ENCODE measurements at regions not wholly inside any gene's neighbourhood (a gene's known extent, or its start where the extent isn't known, plus 50 kb on each side); places are given as distances from the start of the nearest gene placed in this dataset.

- Histone ChIP-seq H3K9me3 (ENCODE audit: control insufficient read depth, insufficient read depth, low read length) (no peaks in the 10 kb centered on the region), H3K27ac (ENCODE audit: low read depth, low read length) (no peak overlapping the region), H3K9ac (ENCODE audit: low read depth, low read length) (no peak overlapping the region), H3K36me3 (ENCODE audit: control insufficient read depth, insufficient read depth, low read length) (no peaks in the 10 kb centered on the region), H3K27me3 (ENCODE audit: control insufficient read depth, insufficient read depth, low read length) (no peaks in the 10 kb centered on the region), H3K4me3 (ENCODE audit: low read depth, low read length) (no peak overlapping the region), H3K4me1 (ENCODE audit: control insufficient read depth, insufficient read depth, low read length) (no peaks in the 10 kb centered on the region)
These were observed 134.5 kb downstream of the PRDM13 start for GRCh38 chr6:99741092-99741491.

DNA sequence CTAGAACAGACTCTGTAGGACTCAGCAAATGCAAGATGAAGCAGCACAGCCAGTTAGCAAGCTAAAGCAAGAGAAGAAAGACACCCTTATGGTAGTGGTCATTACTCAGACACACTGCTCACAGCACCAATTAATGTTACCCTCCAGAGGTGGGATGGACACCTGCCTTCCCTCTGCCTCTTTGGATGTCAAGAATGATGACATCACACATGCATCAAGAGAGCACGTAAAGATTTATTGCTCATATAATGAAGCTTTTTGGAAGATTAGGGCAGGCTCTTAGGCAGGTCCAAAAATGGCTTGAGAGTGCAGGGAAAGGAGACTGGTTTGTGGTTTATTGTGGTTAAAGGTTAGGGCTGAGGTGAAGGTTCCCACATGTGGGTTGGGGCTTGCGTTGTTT lies 137.0 kb downstream of the PRDM13 start:
- Histone ChIP-seq H3K27ac (ENCODE audit: low read depth, low read length) (no peak overlapping the region), H3K4me1 (ENCODE audit: control insufficient read depth, insufficient read depth, low read length) (no peaks in the 10 kb centered on the region), H3K27me3 (ENCODE audit: control insufficient read depth, insufficient read depth, low read length) (no peaks in the 10 kb centered on the region), H3K4me3 (ENCODE audit: low read depth, low read length) (no peak overlapping the region), H3K9me3 (ENCODE audit: control insufficient read depth, insufficient read depth, low read length) (no peaks in the 10 kb centered on the region), H3K9ac (ENCODE audit: low read depth, low read length) (no peak overlapping the region), H3K36me3 (ENCODE audit: control insufficient read depth, insufficient read depth, low read length) (no peaks in the 10 kb centered on the region)

GRCh38 chr6:99745651-99746050 lies 139.0 kb downstream of the PRDM13 start:
- Histone ChIP-seq H3K9me3 (ENCODE audit: control insufficient read depth, insufficient read depth, low read length) (no peaks in the 10 kb centered on the region), H3K27me3 (ENCODE audit: control insufficient read depth, insufficient read depth, low read length) (no peaks in the 10 kb centered on the region), H3K36me3 (ENCODE audit: control insufficient read depth, insufficient read depth, low read length) (no peaks in the 10 kb centered on the region), H3K4me1 (ENCODE audit: control insufficient read depth, insufficient read depth, low read length) (no peaks in the 10 kb centered on the region), H3K9ac (ENCODE audit: low read depth, low read length) (no peak overlapping the region), H3K4me3 (ENCODE audit: low read depth, low read length) (no peak overlapping the region), H3K27ac (ENCODE audit: low read depth, low read length) (no peak overlapping the region)

- Histone ChIP-seq H3K9me3 (ENCODE audit: control insufficient read depth, insufficient read depth, low read length) (no peaks in the 10 kb centered on the region), H3K9ac (ENCODE audit: low read depth, low read length) (no peak overlapping the region), H3K27ac (ENCODE audit: low read depth, low read length) (no peak overlapping the region), H3K4me1 (ENCODE audit: control insufficient read depth, insufficient read depth, low read length) (no peaks in the 10 kb centered on the region), H3K4me3 (ENCODE audit: low read depth, low read length) (no peak overlapping the region), H3K36me3 (ENCODE audit: control insufficient read depth, insufficient read depth, low read length) (no peaks in the 10 kb centered on the region), H3K27me3 (ENCODE audit: control insufficient read depth, insufficient read depth, low read length) (no peaks in the 10 kb centered on the region)
These were observed 139.7 kb downstream of the PRDM13 start for GRCh38 chr6:99746261-99746895.

- Histone ChIP-seq H3K9ac (ENCODE audit: low read depth, low read length) (no peak overlapping the region), H3K4me1 (ENCODE audit: control insufficient read depth, insufficient read depth, low read length) (no peaks in the 10 kb centered on the region), H3K27me3 (ENCODE audit: control insufficient read depth, insufficient read depth, low read length) (no peaks in the 10 kb centered on the region), H3K9me3 (ENCODE audit: control insufficient read depth, insufficient read depth, low read length) (no peaks in the 10 kb centered on the region), H3K4me3 (ENCODE audit: low read depth, low read length) (no peak overlapping the region), H3K27ac (ENCODE audit: low read depth, low read length) (no peak overlapping the region), H3K36me3 (ENCODE audit: control insufficient read depth, insufficient read depth, low read length) (no peaks in the 10 kb centered on the region)
These were observed 155.1 kb downstream of the PRDM13 start for GRCh38 chr6:99761711-99762110.

DNA sequence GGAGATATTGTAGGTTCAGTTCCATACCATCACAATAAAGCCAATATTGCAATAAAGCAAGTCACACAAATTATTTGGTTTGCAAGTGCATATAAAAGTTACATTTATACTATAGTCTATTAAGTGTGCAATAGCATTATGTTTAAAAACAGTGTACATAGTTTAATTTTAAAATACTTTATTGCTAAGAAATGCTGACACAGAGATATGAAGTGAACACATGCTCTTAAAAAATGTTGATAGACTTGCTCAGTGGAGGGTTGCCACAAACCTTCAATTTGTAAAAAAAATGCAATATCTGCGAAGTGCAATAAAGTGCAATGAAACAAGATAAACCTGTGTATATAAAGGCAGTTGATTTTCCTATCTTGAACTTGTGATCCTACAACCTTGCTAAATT lies 161.5 kb downstream of the PRDM13 start:
- Histone ChIP-seq H3K27me3 (ENCODE audit: control insufficient read depth, insufficient read depth, low read length) (no peaks in the 10 kb centered on the region), H3K36me3 (ENCODE audit: control insufficient read depth, insufficient read depth, low read length) (no peaks in the 10 kb centered on the region), H3K4me3 (ENCODE audit: low read depth, low read length) (no peak overlapping the region), H3K4me1 (ENCODE audit: control insufficient read depth, insufficient read depth, low read length) (no peaks in the 10 kb centered on the region), H3K27ac (ENCODE audit: low read depth, low read length) (no peak overlapping the region), H3K9me3 (ENCODE audit: control insufficient read depth, insufficient read depth, low read length) (no peaks in the 10 kb centered on the region), H3K9ac (ENCODE audit: low read depth, low read length) (no peak overlapping the region)

GRCh38 chr6:99779631-99780555 lies 173.3 kb downstream of the PRDM13 start:
- no peaks in the 10 kb centered on the region for H3K36me3 ChIP-seq (ENCODE audit: control insufficient read depth, insufficient read depth, low read length)
- H3K9ac ChIP-seq (ENCODE audit: low read depth, low read length) = no peak overlapping the region
- no peaks in the 10 kb centered on the region for H3K27me3 ChIP-seq (ENCODE audit: control insufficient read depth, insufficient read depth, low read length)
- no peak overlapping the region for H3K4me3 ChIP-seq (ENCODE audit: low read depth, low read length)
- no peaks in the 10 kb centered on the region for H3K9me3 ChIP-seq (ENCODE audit: control insufficient read depth, insufficient read depth, low read length)
- no peak overlapping the region for H3K27ac ChIP-seq (ENCODE audit: low read depth, low read length)
- no peaks in the 10 kb centered on the region for H3K4me1 ChIP-seq (ENCODE audit: control insufficient read depth, insufficient read depth, low read length)

GRCh38 chr6:99780556-99780885 lies 173.9 kb downstream of the PRDM13 start:
- H3K4me1 ChIP-seq (ENCODE audit: control insufficient read depth, insufficient read depth, low read length) = no peaks in the 10 kb centered on the region
- H3K9me3 ChIP-seq (ENCODE audit: control insufficient read depth, insufficient read depth, low read length) = no peaks in the 10 kb centered on the region
- no peaks in the 10 kb centered on the region for H3K36me3 ChIP-seq (ENCODE audit: control insufficient read depth, insufficient read depth, low read length)
- no peak overlapping the region for H3K27ac ChIP-seq (ENCODE audit: low read depth, low read length)
- no peaks in the 10 kb centered on the region for H3K27me3 ChIP-seq (ENCODE audit: control insufficient read depth, insufficient read depth, low read length)
- H3K9ac ChIP-seq (ENCODE audit: low read depth, low read length) = no peak overlapping the region
- no peak overlapping the region for H3K4me3 ChIP-seq (ENCODE audit: low read depth, low read length)

DNA sequence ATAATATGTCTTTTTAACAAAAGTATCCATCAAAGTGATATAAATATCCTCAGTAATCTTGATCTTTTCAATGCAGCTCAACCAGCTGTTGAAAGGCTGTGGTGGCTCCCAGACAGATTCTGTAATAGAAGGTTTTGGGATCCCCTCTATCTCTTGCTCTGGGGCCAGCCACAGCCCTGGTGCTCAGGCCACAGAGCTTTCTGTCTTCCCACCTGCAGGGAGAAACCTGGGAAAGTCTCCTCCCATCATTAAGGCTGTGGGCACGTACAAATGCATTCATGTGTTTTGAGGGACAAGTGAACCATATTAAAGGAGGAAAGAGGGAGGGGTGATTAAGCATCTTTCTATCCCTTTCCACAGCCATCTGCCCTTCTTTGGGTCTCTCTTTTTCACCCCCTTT lies 183.1 kb downstream of the PRDM13 start:
- H3K36me3 ChIP-seq (ENCODE audit: control insufficient read depth, insufficient read depth, low read length) = no peaks in the 10 kb centered on the region
- H3K27ac ChIP-seq (ENCODE audit: low read depth, low read length) = no peak overlapping the region
- H3K27me3 ChIP-seq (ENCODE audit: control insufficient read depth, insufficient read depth, low read length) = no peaks in the 10 kb centered on the region
- H3K4me3 ChIP-seq (ENCODE audit: low read depth, low read length) = no peak overlapping the region
- H3K9ac ChIP-seq (ENCODE audit: low read depth, low read length) = no peak overlapping the region
- H3K4me1 ChIP-seq (ENCODE audit: control insufficient read depth, insufficient read depth, low read length) = no peaks in the 10 kb centered on the region
- H3K9me3 ChIP-seq (ENCODE audit: control insufficient read depth, insufficient read depth, low read length) = no peaks in the 10 kb centered on the region

DNA sequence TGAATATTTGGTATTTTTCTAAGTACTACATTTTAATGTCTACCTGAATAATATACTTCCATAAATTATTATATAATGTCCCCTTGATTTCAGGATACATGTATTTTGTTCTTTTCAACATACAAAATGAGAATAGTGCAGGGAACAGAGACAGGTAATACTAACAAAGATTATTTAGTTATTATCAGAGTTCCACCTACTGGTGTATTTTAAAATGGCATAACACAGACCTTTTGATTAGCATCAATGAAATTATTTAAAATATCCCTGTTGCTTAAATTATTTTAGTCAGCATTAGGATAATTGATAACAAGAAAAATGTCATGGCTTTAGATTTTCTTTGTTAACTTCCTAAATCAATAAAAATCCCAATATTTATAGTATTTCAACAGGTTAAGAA lies 184.0 kb downstream of the PRDM13 start:
- no peak overlapping the region for H3K9ac ChIP-seq (ENCODE audit: low read depth, low read length)
- H3K27me3 ChIP-seq (ENCODE audit: control insufficient read depth, insufficient read depth, low read length) = no peaks in the 10 kb centered on the region
- H3K4me3 ChIP-seq (ENCODE audit: low read depth, low read length) = no peak overlapping the region
- H3K27ac ChIP-seq (ENCODE audit: low read depth, low read length) = no peak overlapping the region
- H3K9me3 ChIP-seq (ENCODE audit: control insufficient read depth, insufficient read depth, low read length) = no peaks in the 10 kb centered on the region
- H3K4me1 ChIP-seq (ENCODE audit: control insufficient read depth, insufficient read depth, low read length) = no peaks in the 10 kb centered on the region
- no peaks in the 10 kb centered on the region for H3K36me3 ChIP-seq (ENCODE audit: control insufficient read depth, insufficient read depth, low read length)

DNA sequence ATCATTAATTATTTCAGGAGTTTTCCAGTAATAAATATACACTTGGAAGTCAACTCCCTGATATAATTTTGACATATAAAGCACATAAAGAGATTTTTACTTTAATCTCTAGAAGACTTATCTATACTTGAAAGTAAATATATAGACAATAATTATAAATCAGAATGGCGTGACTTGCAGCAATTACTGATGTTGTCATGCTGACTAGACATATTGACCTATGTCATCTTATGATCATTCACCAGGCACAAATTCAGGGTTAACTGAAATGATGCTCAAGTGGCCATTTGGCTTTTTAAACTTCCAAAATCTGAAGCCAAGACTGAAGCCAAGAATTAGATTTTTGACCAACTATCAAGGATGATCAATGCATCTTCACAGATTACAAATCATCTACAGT lies 192.2 kb downstream of the MCHR2 start:
- Histone ChIP-seq H3K9ac (ENCODE audit: low read depth, low read length) (no peak overlapping the region), H3K27ac (ENCODE audit: low read depth, low read length) (no peak overlapping the region), H3K36me3 (ENCODE audit: control insufficient read depth, insufficient read depth, low read length) (no peaks in the 10 kb centered on the region), H3K4me1 (ENCODE audit: control insufficient read depth, insufficient read depth, low read length) (no peaks in the 10 kb centered on the region), H3K27me3 (ENCODE audit: control insufficient read depth, insufficient read depth, low read length) (no peaks in the 10 kb centered on the region), H3K4me3 (ENCODE audit: low read depth, low read length) (no peak overlapping the region), H3K9me3 (ENCODE audit: control insufficient read depth, insufficient read depth, low read length) (no peaks in the 10 kb centered on the region)

All from HUES48 (cell line).